ENCODE measurements at regions not wholly inside any gene's neighbourhood (a gene's known extent, or its start where the extent isn't known, plus 50 kb on each side); places are given as distances from the start of the nearest gene placed in this dataset.

GRCh38 chr20:52416953-52417352 lies 225.4 kb upstream of the ZFP64 start:
- H3K27me3 ChIP-seq, result no peaks in the 10 kb centered on the region

GRCh38 chr20:52411611-52412010 lies 220.0 kb upstream of the ZFP64 start:
- no peak overlapping the region for H3K4me3 ChIP-seq
- no peak overlapping the region for H3K27ac ChIP-seq
- no peak for TF ChIP-seq CTCF (IDR thresholded peaks at IDR 0.05)
- H3K36me3 ChIP-seq, result no peaks in the 10 kb centered on the region
- H3K9me3 ChIP-seq, result peaks cover 0 to 5% (median 0%) of the 10 kb centered on the region in 3 donors
- no peak for DNase-seq
- H3K4me1 ChIP-seq, result no peaks in the 10 kb centered on the region
- H3K27me3 ChIP-seq, result no peaks in the 10 kb centered on the region
- intact Hi-C loops (cut with DNase I; ENCODE audit: low total_unique reads), result no loop called here

More at GRCh38 chr20:52416953-52417352, 225.4 kb upstream of the ZFP64 start:
- Histone ChIP-seq H3K9me3 (peaks cover 0 to 5% (median 5%) of the 10 kb centered on the region in 3 donors), H3K4me3 (no peak overlapping the region), H3K36me3 (no peaks in the 10 kb centered on the region), H3K27ac (no peak overlapping the region), H3K4me1 (no peaks in the 10 kb centered on the region)
- intact Hi-C loops (cut with DNase I; ENCODE audit: low total_unique reads), result no loop called here
- DNase-seq, result no peak
- no peak for TF ChIP-seq CTCF (IDR thresholded peaks at IDR 0.05)

GRCh38 chr20:52410731-52411234 lies 219.2 kb upstream of the ZFP64 start:
- no peak overlapping the region for H3K27ac ChIP-seq
- peaks cover 0 to 5% (median 0%) of the 10 kb centered on the region in 3 donors for H3K9me3 ChIP-seq
- TF ChIP-seq CTCF (IDR thresholded peaks at IDR 0.05), result no peak

GRCh38 chr20:52410182-52410647 lies 218.6 kb upstream of the ZFP64 start:
- H3K4me1 ChIP-seq, result no peaks in the 10 kb centered on the region
- DNase-seq, result no peak

More at GRCh38 chr20:52410731-52411234, 219.2 kb upstream of the ZFP64 start:
- Histone ChIP-seq H3K36me3 (no peaks in the 10 kb centered on the region), H3K27me3 (no peaks in the 10 kb centered on the region), H3K4me1 (no peaks in the 10 kb centered on the region), H3K4me3 (no peak overlapping the region)
- DNase-seq, result no peak
- intact Hi-C loops (cut with DNase I; ENCODE audit: low total_unique reads), result no loop called here

GRCh38 chr20:52405986-52406385 lies 214.4 kb upstream of the ZFP64 start:
- TF ChIP-seq CTCF (IDR thresholded peaks at IDR 0.05), result no peak
- H3K9me3 ChIP-seq, result no peaks in the 10 kb centered on the region
- no peaks in the 10 kb centered on the region for H3K36me3 ChIP-seq
- DNase-seq, result no peak
- no peaks in the 10 kb centered on the region for H3K4me1 ChIP-seq
- H3K27me3 ChIP-seq, result no peaks in the 10 kb centered on the region
- no peak overlapping the region for H3K27ac ChIP-seq
- intact Hi-C loops (cut with DNase I; ENCODE audit: low total_unique reads), result no loop called here
- H3K4me3 ChIP-seq, result no peak overlapping the region

More at GRCh38 chr20:52410182-52410647, 218.6 kb upstream of the ZFP64 start:
- H3K9me3 ChIP-seq, result peaks cover 0 to 5% (median 0%) of the 10 kb centered on the region in 3 donors
- H3K4me3 ChIP-seq, result no peak overlapping the region
- intact Hi-C loops (cut with DNase I; ENCODE audit: low total_unique reads), result no loop called here
- no peaks in the 10 kb centered on the region for H3K27me3 ChIP-seq
- no peak for TF ChIP-seq CTCF (IDR thresholded peaks at IDR 0.05)
- no peaks in the 10 kb centered on the region for H3K36me3 ChIP-seq
- no peak overlapping the region for H3K27ac ChIP-seq

- no peaks in the 10 kb centered on the region for H3K36me3 ChIP-seq
- no peak for TF ChIP-seq CTCF (IDR thresholded peaks at IDR 0.05)
- intact Hi-C loops (cut with DNase I; ENCODE audit: low total_unique reads), result no loop called here
- H3K27ac ChIP-seq, result no peak overlapping the region
- no peaks in the 10 kb centered on the region for H3K4me1 ChIP-seq
- no peak overlapping the region for H3K4me3 ChIP-seq
- no peak for DNase-seq
- no peaks in the 10 kb centered on the region for H3K27me3 ChIP-seq
- no peaks in the 10 kb centered on the region for H3K9me3 ChIP-seq
Observed at GRCh38 chr20:52405417-52405816, 213.8 kb upstream of the ZFP64 start.

Measured in tibial artery (tissue), 4 donors.